ENCODE measurements at regions not wholly inside any gene's neighbourhood (a gene's known extent, or its start where the extent isn't known, plus 50 kb on each side); places are given as distances from the start of the nearest gene placed in this dataset.
"Not testable (repeated sequence)": the region's sequence is repeated elsewhere in the genome, so short reads cannot be mapped to it uniquely, and the experiment has no call there.

- no peak for DNase-seq
Observed at GRCh38 chr14:40679256-40679655, 927.4 kb upstream of the LRFN5 start.

- DNase-seq: not testable (repeated sequence)
Observed at GRCh38 chr14:40677206-40677605, 929.5 kb upstream of the LRFN5 start.

GRCh38 chr14:40674502-40674901, 932.2 kb upstream of the LRFN5 start:
- no peak for DNase-seq

GRCh38 chr14:40656311-40656710, 950.4 kb upstream of the LRFN5 start:
- DNase-seq: peak; percentile 3

- no peak for DNase-seq
Observed at GRCh38 chr14:40652089-40652691, 954.5 kb upstream of the LRFN5 start.

- DNase-seq: no peak
Observed at GRCh38 chr14:40630471-40630870, 976.2 kb upstream of the LRFN5 start.

GRCh38 chr14:40629551-40630137, 977.0 kb upstream of the LRFN5 start:
- DNase-seq: not testable (repeated sequence)

- DNase-seq: no peak
Observed at GRCh38 chr14:40629144-40629543, 977.5 kb upstream of the LRFN5 start.

GRCh38 chr14:40623643-40624042, 983.0 kb upstream of the LRFN5 start:
- DNase-seq: no peak

- DNase-seq: no peak
Observed at GRCh38 chr14:40618225-40618898, 988.3 kb upstream of the LRFN5 start.

GRCh38 chr14:40616579-40616978, 990.1 kb upstream of the LRFN5 start:
- DNase-seq: no peak

- DNase-seq: no peak
Observed at GRCh38 chr14:40601063-40601462, 1005.6 kb upstream of the LRFN5 start.

GRCh38 chr14:40599725-40600124, 1007.0 kb upstream of the LRFN5 start:
- peak; percentile 16 for DNase-seq

- DNase-seq: no peak
Observed at GRCh38 chr14:40581264-40581663, 1025.4 kb upstream of the LRFN5 start.

- DNase-seq: no peak
Observed at GRCh38 chr14:40576880-40577478, 1029.7 kb upstream of the LRFN5 start.

GRCh38 chr14:40574780-40575179, 1031.9 kb upstream of the LRFN5 start:
- no peak for DNase-seq

- DNase-seq: no peak
Observed at GRCh38 chr14:40525314-40525713, 1081.4 kb upstream of the LRFN5 start.

GRCh38 chr14:40523123-40523522, 1083.6 kb upstream of the LRFN5 start:
- DNase-seq: no peak

- no peak for DNase-seq
Observed at GRCh38 chr14:40494483-40494882, 1062.2 kb upstream of the FBXO33 start.

- no peak for DNase-seq
Observed at GRCh38 chr14:40487824-40488223, 1055.6 kb upstream of the FBXO33 start.

- DNase-seq: no peak
Observed at GRCh38 chr14:40485688-40486087, 1053.5 kb upstream of the FBXO33 start.

- no peak for DNase-seq
Observed at GRCh38 chr14:40476005-40476404, 1043.8 kb upstream of the FBXO33 start.

GRCh38 chr14:40467969-40468368, 1035.7 kb upstream of the FBXO33 start:
- DNase-seq: no peak

- no peak for DNase-seq
Observed at GRCh38 chr14:40464531-40464930, 1032.3 kb upstream of the FBXO33 start.

Measured in kidney glomerular epithelial cell (primary cell).